Osteocyte (in vitro differentiated cells): ENCODE measurements at regions not wholly inside any gene's neighbourhood (a gene's known extent, or its start where the extent isn't known, plus 50 kb on each side); places are given as distances from the start of the nearest gene placed in this dataset.
A peak's percentile ranks its signal among the peaks of the same experiment; 100 is the strongest.
"Not testable (repeated sequence)": the region's sequence is repeated elsewhere in the genome, so short reads cannot be mapped to it uniquely, and the experiment has no call there.

ENCODE experiments used
- DNase-seq: peaks from one replicate; pipeline ENCODE4 v3.0.0; 2021; ENCODE audit warnings: mixed read lengths; ENCODE audit not compliant: unreplicated experiment; ENCODE audit errors: extremely low spot score
- H3K27ac Mint-ChIP-seq: one replicate; pipeline ENCODE4 v1.8.0; 2021; ENCODE audit warnings: mild to moderate bottlenecking, mixed read lengths; ENCODE audit not compliant: unreplicated experiment
- H3K27me3 Mint-ChIP-seq: one replicate; pipeline ENCODE4 v1.8.0; 2021; ENCODE audit warnings: mixed read lengths; ENCODE audit not compliant: unreplicated experiment
- H3K36me3 Mint-ChIP-seq: one replicate; pipeline ENCODE4 v1.8.0; 2021; ENCODE audit warnings: mixed read lengths; ENCODE audit not compliant: unreplicated experiment
- H3K4me1 Mint-ChIP-seq: one replicate; pipeline ENCODE4 v1.8.0; 2021; ENCODE audit warnings: mixed read lengths; ENCODE audit not compliant: unreplicated experiment
- H3K4me3 Mint-ChIP-seq: one replicate; pipeline ENCODE4 v1.8.0; 2021; ENCODE audit warnings: mild to moderate bottlenecking, moderate library complexity, mixed read lengths; ENCODE audit not compliant: unreplicated experiment
- H3K9me3 Mint-ChIP-seq: one replicate; pipeline ENCODE4 v1.8.0; 2021; ENCODE audit warnings: mixed read lengths; ENCODE audit not compliant: unreplicated experiment
- CTCF ChIP-seq: fragments of 200-600 bp; sonication (generic); IDR thresholded peaks from 2 replicates; pipeline ENCODE4 v1.5.0; 2021; ENCODE audit warnings: antibody characterized with exemption, mild to moderate bottlenecking, moderate library complexity

DNA sequence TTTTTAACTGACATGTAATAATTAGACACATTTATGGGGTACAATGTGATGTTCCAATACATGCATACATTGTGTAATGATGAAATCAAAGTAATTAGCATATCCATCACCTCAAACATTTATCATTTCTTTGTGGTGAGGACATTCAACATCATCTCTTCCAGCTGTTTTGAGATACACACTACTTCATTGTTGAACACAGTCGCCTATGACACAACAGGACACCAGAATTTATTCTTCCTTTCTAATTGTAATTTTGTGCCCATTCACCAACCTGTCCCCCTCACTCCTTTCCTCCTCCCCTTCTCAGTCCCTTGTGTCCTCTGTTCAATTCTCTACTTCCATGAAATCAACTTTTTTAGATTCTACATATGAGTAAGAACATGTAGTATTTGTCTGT is 113.4 kb upstream of the CBLB start:
- Mint-ChIP-seq H3K27ac (no peak overlapping the region), H3K4me3 (no peak overlapping the region), H3K36me3 (peaks cover 8% of the 10 kb centered on the region), H3K9me3 (peaks cover 18% of the 10 kb centered on the region), H3K4me1 (peaks cover 2% of the 10 kb centered on the region), H3K27me3 (no peaks in the 10 kb centered on the region)
- DNase-seq, result no peak
- TF ChIP-seq CTCF, result no peak

DNA sequence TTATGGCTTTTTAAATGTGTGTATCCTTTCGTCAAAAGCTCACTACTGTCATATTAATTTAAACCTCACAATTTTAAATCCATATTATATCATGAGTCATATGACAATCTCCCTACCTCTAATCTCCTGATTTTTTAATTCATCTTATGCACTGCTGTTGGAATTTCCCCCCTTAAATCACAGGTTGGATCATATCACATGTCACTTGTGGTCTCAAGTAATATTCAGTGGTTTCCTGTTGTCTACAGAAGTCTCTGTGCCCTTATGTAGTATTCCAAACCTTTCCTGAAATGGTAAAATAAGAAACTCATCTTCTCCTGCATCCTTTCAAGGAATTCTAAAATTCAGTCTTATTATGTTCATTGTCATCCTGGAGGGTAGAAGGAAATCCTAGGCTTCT is 116.0 kb upstream of the CBLB start:
- peaks cover 22% of the 10 kb centered on the region for H3K4me1 Mint-ChIP-seq
- H3K4me3 Mint-ChIP-seq, result no peak overlapping the region
- DNase-seq, result no peak
- H3K27me3 Mint-ChIP-seq, result no peaks in the 10 kb centered on the region
- peaks cover 8% of the 10 kb centered on the region for H3K36me3 Mint-ChIP-seq
- H3K27ac Mint-ChIP-seq, result no peak overlapping the region
- no peak for TF ChIP-seq CTCF
- H3K9me3 Mint-ChIP-seq, result peaks cover 27% of the 10 kb centered on the region

GRCh38 chr3:105986343-105986742 is 117.5 kb upstream of the CBLB start:
- H3K9me3 Mint-ChIP-seq, result peaks cover 34% of the 10 kb centered on the region
- not testable (repeated sequence) for H3K4me3 Mint-ChIP-seq, DNase-seq, H3K36me3 Mint-ChIP-seq, H3K27ac Mint-ChIP-seq, H3K27me3 Mint-ChIP-seq
- H3K4me1 Mint-ChIP-seq, result peaks cover 22% of the 10 kb centered on the region

DNA sequence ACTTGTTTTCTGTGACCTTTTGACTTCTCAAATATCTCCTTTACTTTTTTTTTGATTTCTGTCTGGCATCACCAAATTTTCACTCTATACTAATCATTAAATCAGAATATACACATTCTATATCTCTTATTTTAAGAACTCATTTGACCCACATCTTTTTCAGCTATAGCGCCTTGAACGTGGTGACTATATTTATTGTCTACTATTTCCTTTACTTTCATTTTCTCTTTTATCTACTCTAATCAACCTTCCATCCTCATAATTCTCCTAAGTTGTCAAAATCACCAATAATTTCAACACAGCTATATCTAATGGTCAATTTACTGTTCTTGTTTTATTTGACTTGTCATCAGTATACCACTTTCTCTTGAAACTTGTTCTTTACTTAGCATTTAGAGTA is 119.0 kb upstream of the CBLB start:
- Mint-ChIP-seq H3K27ac (peak overlapping the region; percentile 69), H3K4me1 (peaks cover 20% of the 10 kb centered on the region)
- DNase-seq, result no peak

DNA sequence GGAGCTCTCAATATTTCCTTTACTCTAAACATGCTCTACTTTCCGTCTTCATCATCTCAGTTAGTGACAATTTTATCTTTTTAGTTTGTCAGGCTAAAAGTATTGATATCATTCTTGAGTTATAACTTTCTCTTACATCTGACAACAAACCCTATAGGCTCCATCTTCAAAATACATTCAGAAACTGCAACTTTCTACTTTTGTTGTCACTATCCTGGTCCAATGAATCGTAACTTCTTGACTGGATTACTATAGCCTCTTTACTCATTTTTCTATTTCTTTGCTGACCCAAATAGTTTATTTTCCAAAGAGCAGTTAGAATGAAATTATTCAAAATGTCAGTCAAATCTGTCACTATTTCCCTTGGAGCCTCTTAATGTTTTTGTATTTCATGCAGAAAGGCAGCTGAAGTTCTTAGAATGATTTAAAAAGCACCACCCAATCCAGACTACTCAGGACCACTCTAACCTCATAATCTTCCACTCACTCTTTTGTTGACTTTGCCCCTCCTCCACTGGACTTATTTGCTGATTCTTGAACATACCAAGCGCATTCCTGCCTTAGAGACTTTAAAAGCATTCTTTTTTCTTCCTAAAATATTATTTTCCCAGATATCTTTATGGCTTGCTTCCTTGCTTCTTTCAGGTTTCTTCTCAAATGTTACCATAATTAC is 119.9 kb upstream of the CBLB start:
- no peaks in the 10 kb centered on the region for H3K27me3 Mint-ChIP-seq
- peaks cover 20% of the 10 kb centered on the region for H3K4me1 Mint-ChIP-seq
- H3K27ac Mint-ChIP-seq, result peak overlapping the region; percentile 69
- H3K36me3 Mint-ChIP-seq, result peaks cover 14% of the 10 kb centered on the region
- TF ChIP-seq CTCF, result no peak
- DNase-seq, result no peak
- H3K4me3 Mint-ChIP-seq, result no peak overlapping the region
- H3K9me3 Mint-ChIP-seq, result peaks cover 43% of the 10 kb centered on the region

More for the DNA sequence above, 119.0 kb upstream of the CBLB start:
- no peak overlapping the region for H3K4me3 Mint-ChIP-seq
- TF ChIP-seq CTCF, result no peak
- no peaks in the 10 kb centered on the region for H3K27me3 Mint-ChIP-seq
- peaks cover 14% of the 10 kb centered on the region for H3K36me3 Mint-ChIP-seq
- H3K9me3 Mint-ChIP-seq, result peaks cover 44% of the 10 kb centered on the region
